ENCODE measurements at regions not wholly inside any gene's neighbourhood (a gene's known extent, or its start where the extent isn't known, plus 50 kb on each side); places are given as distances from the start of the nearest gene placed in this dataset.

GRCh38 chr10:31702005-31702404, 226.6 kb downstream of the ARHGAP12 start:
- H3K4me1 Mint-ChIP-seq (ENCODE audit: unreplicated experiment): peaks cover 58% of the 10 kb centered on the region
- no peak overlapping the region for H3K27ac Mint-ChIP-seq (ENCODE audit: unreplicated experiment)
- no peaks in the 10 kb centered on the region for H3K27me3 Mint-ChIP-seq (ENCODE audit: unreplicated experiment)
- H3K36me3 Mint-ChIP-seq (ENCODE audit: unreplicated experiment): no peaks in the 10 kb centered on the region
- TF ChIP-seq, protein P1, sequence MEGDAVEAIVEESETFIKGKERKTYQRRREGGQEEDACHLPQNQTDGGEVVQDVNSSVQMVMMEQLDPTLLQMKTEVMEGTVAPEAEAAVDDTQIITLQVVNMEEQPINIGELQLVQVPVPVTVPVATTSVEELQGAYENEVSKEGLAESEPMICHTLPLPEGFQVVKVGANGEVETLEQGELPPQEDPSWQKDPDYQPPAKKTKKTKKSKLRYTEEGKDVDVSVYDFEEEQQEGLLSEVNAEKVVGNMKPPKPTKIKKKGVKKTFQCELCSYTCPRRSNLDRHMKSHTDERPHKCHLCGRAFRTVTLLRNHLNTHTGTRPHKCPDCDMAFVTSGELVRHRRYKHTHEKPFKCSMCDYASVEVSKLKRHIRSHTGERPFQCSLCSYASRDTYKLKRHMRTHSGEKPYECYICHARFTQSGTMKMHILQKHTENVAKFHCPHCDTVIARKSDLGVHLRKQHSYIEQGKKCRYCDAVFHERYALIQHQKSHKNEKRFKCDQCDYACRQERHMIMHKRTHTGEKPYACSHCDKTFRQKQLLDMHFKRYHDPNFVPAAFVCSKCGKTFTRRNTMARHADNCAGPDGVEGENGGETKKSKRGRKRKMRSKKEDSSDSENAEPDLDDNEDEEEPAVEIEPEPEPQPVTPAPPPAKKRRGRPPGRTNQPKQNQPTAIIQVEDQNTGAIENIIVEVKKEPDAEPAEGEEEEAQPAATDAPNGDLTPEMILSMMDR (IDR thresholded peaks at IDR 0.05): no peak
- no peak overlapping the region for H3K4me3 Mint-ChIP-seq (ENCODE audit: unreplicated experiment)
- H3K9me3 Mint-ChIP-seq (ENCODE audit: unreplicated experiment): no peaks in the 10 kb centered on the region
- DNase-seq (ENCODE audit: extremely low spot score, unreplicated experiment): no peak

DNA sequence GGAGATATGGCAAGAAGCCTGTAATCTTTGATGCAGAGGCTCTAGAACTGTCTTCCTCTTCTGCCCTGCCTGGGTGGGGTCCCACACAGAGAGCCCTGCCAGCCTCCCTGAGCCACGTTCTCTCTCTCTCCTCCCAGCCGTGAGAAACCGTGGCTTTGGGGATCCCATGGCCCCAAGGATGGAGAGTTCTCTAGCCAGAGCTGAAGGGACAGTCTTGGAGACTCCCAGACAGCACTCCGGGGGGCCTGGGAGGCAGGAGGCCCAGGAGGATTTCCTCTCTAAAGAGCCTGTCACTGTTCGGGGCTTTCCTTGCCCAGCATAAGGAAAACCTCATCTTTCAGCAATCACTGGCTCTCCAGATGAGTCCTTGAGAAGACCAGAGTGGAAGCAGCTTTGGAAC, 227.1 kb downstream of the ARHGAP12 start:
- peak; percentile 63 for DNase-seq (ENCODE audit: extremely low spot score, unreplicated experiment)
- TF ChIP-seq, protein P1 (IDR thresholded peaks at IDR 0.05): no peak
- no peaks in the 10 kb centered on the region for H3K9me3 Mint-ChIP-seq (ENCODE audit: unreplicated experiment)
- no peaks in the 10 kb centered on the region for H3K36me3 Mint-ChIP-seq (ENCODE audit: unreplicated experiment)
- H3K4me3 Mint-ChIP-seq (ENCODE audit: unreplicated experiment): no peak overlapping the region
- no peak overlapping the region for H3K27ac Mint-ChIP-seq (ENCODE audit: unreplicated experiment)
- H3K27me3 Mint-ChIP-seq (ENCODE audit: unreplicated experiment): no peaks in the 10 kb centered on the region
- peaks cover 58% of the 10 kb centered on the region for H3K4me1 Mint-ChIP-seq (ENCODE audit: unreplicated experiment)

GRCh38 chr10:31700181-31700611, 228.4 kb downstream of the ARHGAP12 start:
- DNase-seq (ENCODE audit: extremely low spot score, unreplicated experiment): peak; percentile 77
- no peaks in the 10 kb centered on the region for H3K27me3 Mint-ChIP-seq (ENCODE audit: unreplicated experiment)
- no peak overlapping the region for H3K4me3 Mint-ChIP-seq (ENCODE audit: unreplicated experiment)
- TF ChIP-seq, protein P1 (IDR thresholded peaks at IDR 0.05): no peak
- no peaks in the 10 kb centered on the region for H3K9me3 Mint-ChIP-seq (ENCODE audit: unreplicated experiment)
- H3K36me3 Mint-ChIP-seq (ENCODE audit: unreplicated experiment): no peaks in the 10 kb centered on the region
- H3K27ac Mint-ChIP-seq (ENCODE audit: unreplicated experiment): peak overlapping the region; percentile 36
- peaks cover 58% of the 10 kb centered on the region for H3K4me1 Mint-ChIP-seq (ENCODE audit: unreplicated experiment)

GRCh38 chr10:31698181-31698830, 230.3 kb downstream of the ARHGAP12 start:
- Mint-ChIP-seq H3K4me1 (ENCODE audit: unreplicated experiment) (peaks cover 58% of the 10 kb centered on the region), H3K36me3 (ENCODE audit: unreplicated experiment) (no peaks in the 10 kb centered on the region), H3K27me3 (ENCODE audit: unreplicated experiment) (no peaks in the 10 kb centered on the region), H3K27ac (ENCODE audit: unreplicated experiment) (peak overlapping the region; percentile 96), H3K4me3 (ENCODE audit: unreplicated experiment) (peak overlapping the region; percentile 2), H3K9me3 (ENCODE audit: unreplicated experiment) (no peaks in the 10 kb centered on the region)
- TF ChIP-seq, protein P1 (IDR thresholded peaks at IDR 0.05): no peak
- no peak for DNase-seq (ENCODE audit: extremely low spot score, unreplicated experiment)

DNA sequence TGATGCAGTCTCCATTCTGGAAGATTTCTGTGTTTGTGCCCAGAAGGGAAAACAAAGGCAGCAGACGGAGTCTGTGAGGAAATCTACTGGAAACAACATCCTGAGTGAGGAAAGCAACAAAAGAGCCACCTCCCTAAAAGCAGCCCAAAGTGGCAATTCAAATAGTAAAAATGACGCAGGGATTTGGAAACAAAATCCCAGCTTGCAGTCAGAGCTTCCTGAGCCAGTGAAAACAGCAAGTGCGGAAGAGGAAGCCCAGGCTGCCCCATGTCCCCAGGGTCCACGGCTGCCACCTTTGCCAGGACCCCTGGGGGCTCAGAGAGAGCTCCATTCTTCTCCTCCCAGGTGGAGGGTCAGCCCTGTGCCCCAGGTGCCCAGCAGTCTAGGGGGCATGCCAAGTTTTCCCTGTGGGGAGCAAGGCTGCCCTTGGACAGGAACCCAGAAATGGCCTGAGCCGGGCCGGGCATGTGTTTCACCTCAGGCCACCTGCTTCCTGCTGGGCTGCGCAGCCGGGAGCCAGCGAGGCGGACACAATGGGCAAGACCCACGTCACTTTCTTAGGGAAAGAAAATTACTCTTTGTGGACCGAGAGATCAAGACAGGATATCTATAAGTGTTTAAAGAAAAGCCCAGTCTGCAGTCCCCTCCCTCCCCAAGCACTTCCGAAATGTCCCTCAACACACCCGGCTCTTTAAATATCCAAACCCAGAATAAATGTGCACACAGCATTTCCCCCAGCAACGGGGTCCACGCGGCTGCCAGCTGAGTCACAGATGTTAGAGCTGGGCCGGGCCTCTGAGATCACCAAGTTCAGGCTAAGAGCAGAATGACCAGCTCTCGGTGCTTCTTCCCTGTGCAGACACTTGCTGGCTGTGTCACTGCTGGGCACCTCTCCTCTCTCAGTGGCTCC, 231.1 kb downstream of the ARHGAP12 start:
- Mint-ChIP-seq H3K9me3 (ENCODE audit: unreplicated experiment) (no peaks in the 10 kb centered on the region), H3K27ac (ENCODE audit: unreplicated experiment) (peak overlapping the region; percentile 96), H3K27me3 (ENCODE audit: unreplicated experiment) (no peaks in the 10 kb centered on the region), H3K4me1 (ENCODE audit: unreplicated experiment) (peaks cover 55% of the 10 kb centered on the region), H3K4me3 (ENCODE audit: unreplicated experiment) (peak overlapping the region; percentile 54), H3K36me3 (ENCODE audit: unreplicated experiment) (no peaks in the 10 kb centered on the region)
- TF ChIP-seq, protein P1 (IDR thresholded peaks at IDR 0.05): no peak
- peak; percentile 85 for DNase-seq (ENCODE audit: extremely low spot score, unreplicated experiment)

All from osteocyte (in vitro differentiated cells).